Upper lobe of left lung (tissue), 6 donors: ENCODE measurements at regions not wholly inside any gene's neighbourhood (a gene's known extent, or its start where the extent isn't known, plus 50 kb on each side); places are given as distances from the start of the nearest gene placed in this dataset.
"Not testable (repeated sequence)": the region's sequence is repeated elsewhere in the genome, so short reads cannot be mapped to it uniquely, and the experiment has no call there.

Experiments used
- ATAC-seq, 2 donors: fragments of 200-7000 bp; cut with Tn5 transposase; one replicate each; pipeline ENCODE4 v1.9.1; 2022; ENCODE audit warnings: mild to moderate bottlenecking in 2 of 2, moderate library complexity in 2 of 2; ENCODE audit not compliant: low FRiP score in 2 of 2
- DNase-seq, 2 donors: peaks; one replicate each; pipeline ENCODE4 v3.0.0-alpha.2; 2019 to 2020
- H3K27ac ChIP-seq, 4 donors: fragments of 200-600 bp; sonication (generic); one replicate each; pipeline ENCODE4 v1.5.1; 2016 to 2019
- H3K27me3 ChIP-seq, 4 donors: fragments of 200-600 bp; sonication (generic); one replicate each; pipeline ENCODE4 v1.5.1; 2017 to 2019
- H3K36me3 ChIP-seq, 4 donors: fragments of 200-600 bp; sonication (generic); one replicate each; pipeline ENCODE4 v1.5.1; 2016 to 2019
- H3K4me1 ChIP-seq, 4 donors: fragments of 200-600 bp; sonication (generic); one replicate each; pipeline ENCODE4 v1.5.1; 2018 to 2019
- H3K4me3 ChIP-seq, 4 donors: fragments of 200-600 bp; sonication (generic); one replicate each; pipeline ENCODE4 v1.5.1; 2017 to 2019; ENCODE audit warnings: mild to moderate bottlenecking in 2 of 4, moderate library complexity in 1 of 4
- H3K9me3 ChIP-seq, 4 donors: fragments of 200-600 bp; sonication (generic); one replicate each; pipeline ENCODE4 v1.5.1; 2018 to 2019
- CTCF ChIP-seq, 6 experiments: fragments of 450-650 bp in 4 of 6; fragments of 200-600 bp in 2 of 6; sonication (generic) in 2 of 6; IDR thresholded peaks; one replicate each; pipeline ENCODE4 v1.5.1; 2016 to 2019; ENCODE audit warnings: antibody characterized with exemption in 6 of 6
- EP300 ChIP-seq, 4 donors: sonication (generic); formaldehyde crosslinking; IDR thresholded peaks; one replicate each; pipeline ENCODE4 v1.5.1; 2017; ENCODE audit warnings: antibody characterized with exemption in 4 of 4, control low read depth in 2 of 4
- POLR2A ChIP-seq, 4 donors: fragments of 450-650 bp; IDR thresholded peaks; one replicate each; pipeline ENCODE4 v1.5.1; 2016 to 2017; ENCODE audit warnings: antibody characterized with exemption in 4 of 4, mild to moderate bottlenecking in 2 of 4
- POLR2AphosphoS5 ChIP-seq, 2 donors: sonication (generic); formaldehyde crosslinking; IDR thresholded peaks; one replicate each; pipeline ENCODE4 v1.5.1; 2017; ENCODE audit warnings: antibody characterized with exemption in 2 of 2
- WGBS, 2 donors: methylation state at CpG; one replicate each; pipeline ENCODE4 v1.1.5; 2017 to 2018; 5-methylcytosine and 5-hydroxymethylcytosine counted together
- donor health status: DM: no; HTN: no; CAD: no; lungs with moderate emphysema.
- donor health status: DM: no; HTN: yes; CAD: no; lungs with severe emphysema.

GRCh38 chr5:119694284-119694683, 64.9 kb downstream of the FAM170A start:
- 72 to 74% methylated on average over 3 of the region's 3 CpGs for WGBS, 2 donors
- no peak overlapping the region for H3K27ac ChIP-seq
- TF ChIP-seq EP300 (IDR thresholded peaks at IDR 0.05) (no peak), POLR2A (IDR thresholded peaks at IDR 0.05) (no peak), POLR2AphosphoS5 (IDR thresholded peaks at IDR 0.05) (no peak)
- no peaks in the 10 kb centered on the region for H3K36me3 ChIP-seq
- H3K27me3 ChIP-seq: no peaks in the 10 kb centered on the region
- no peak overlapping the region for H3K4me3 ChIP-seq
- no peak for ATAC-seq
- peaks cover 0 to 7% (median 2%) of the 10 kb centered on the region in 4 donors for H3K9me3 ChIP-seq
- H3K4me1 ChIP-seq: no peaks in the 10 kb centered on the region
- DNase-seq: no peak

GRCh38 chr5:119706049-119706448, 76.7 kb downstream of the FAM170A start:
- ATAC-seq: no peak
- no peak overlapping the region for H3K4me3 ChIP-seq
- WGBS, 2 donors: 78 to 92% methylated on average over 4 to 9 of the region's 9 CpGs

GRCh38 chr5:119708076-119708790, 78.9 kb downstream of the FAM170A start:
- DNase-seq: no peak
- H3K4me1 ChIP-seq: no peaks in the 10 kb centered on the region
- H3K36me3 ChIP-seq: no peaks in the 10 kb centered on the region
- 67% methylated on average over 1 to 2 of the region's 2 CpGs for WGBS, 2 donors
- TF ChIP-seq CTCF (IDR thresholded peaks at IDR 0.05): no peak
- TF ChIP-seq POLR2A (IDR thresholded peaks at IDR 0.05): no peak
- TF ChIP-seq EP300 (IDR thresholded peaks at IDR 0.05): no peak
- TF ChIP-seq POLR2AphosphoS5 (IDR thresholded peaks at IDR 0.05): no peak
- no peak overlapping the region for H3K27ac ChIP-seq
- H3K9me3 ChIP-seq: no peaks in the 10 kb centered on the region
- H3K27me3 ChIP-seq: no peaks in the 10 kb centered on the region
- H3K4me3 ChIP-seq: no peak overlapping the region
- ATAC-seq: peak; percentile 39 to 61

More at GRCh38 chr5:119706049-119706448, 76.7 kb downstream of the FAM170A start:
- TF ChIP-seq EP300 (IDR thresholded peaks at IDR 0.05) (no peak), POLR2A (IDR thresholded peaks at IDR 0.05) (no peak), POLR2AphosphoS5 (IDR thresholded peaks at IDR 0.05) (no peak), CTCF (IDR thresholded peaks at IDR 0.05) (no peak)
- Histone ChIP-seq H3K27me3 (no peaks in the 10 kb centered on the region), H3K4me1 (no peaks in the 10 kb centered on the region), H3K27ac (no peak overlapping the region), H3K9me3 (no peaks in the 10 kb centered on the region), H3K36me3 (no peaks in the 10 kb centered on the region)
- peak in 1 of 2 donors; percentile 3 for DNase-seq

GRCh38 chr5:119721775-119722174, 92.4 kb downstream of the FAM170A start:
- DNase-seq: no peak
- Histone ChIP-seq H3K36me3 (no peaks in the 10 kb centered on the region), H3K27me3 (no peaks in the 10 kb centered on the region), H3K4me1 (no peaks in the 10 kb centered on the region), H3K4me3 (no peak overlapping the region), H3K9me3 (peaks cover 0 to 7% (median 4%) of the 10 kb centered on the region in 4 donors), H3K27ac (no peak overlapping the region)
- TF ChIP-seq EP300 (IDR thresholded peaks at IDR 0.05) (no peak), POLR2AphosphoS5 (IDR thresholded peaks at IDR 0.05) (no peak), CTCF (IDR thresholded peaks at IDR 0.05) (no peak)
- no peak for ATAC-seq
- WGBS, 2 donors: 55 to 58% methylated on average over 2 of the region's 2 CpGs

- H3K4me1 ChIP-seq, H3K27me3 ChIP-seq, H3K27ac ChIP-seq, ATAC-seq, H3K4me3 ChIP-seq, H3K36me3 ChIP-seq, DNase-seq: not testable (repeated sequence)
- H3K9me3 ChIP-seq: peaks cover 0 to 12% (median 8%) of the 10 kb centered on the region in 4 donors
- WGBS, 2 donors: 84 to 88% methylated on average over 2 of the region's 2 CpGs
Observed at GRCh38 chr5:119725291-119725690, 95.9 kb downstream of the FAM170A start.

- no peak overlapping the region for H3K27ac ChIP-seq
- no peaks in the 10 kb centered on the region for H3K27me3 ChIP-seq
- TF ChIP-seq POLR2A (IDR thresholded peaks at IDR 0.05): no peak
- H3K36me3 ChIP-seq: no peaks in the 10 kb centered on the region
- ATAC-seq: no peak
- DNase-seq: no peak
- no peaks in the 10 kb centered on the region for H3K4me1 ChIP-seq
- H3K4me3 ChIP-seq: no peak overlapping the region
- peaks cover 0 to 12% (median 8%) of the 10 kb centered on the region in 4 donors for H3K9me3 ChIP-seq
Observed at GRCh38 chr5:119726544-119726943, 97.2 kb downstream of the FAM170A start.
